ENCODE measurements at regions not wholly inside any gene's neighbourhood (a gene's known extent, or its start where the extent isn't known, plus 50 kb on each side); places are given as distances from the start of the nearest gene placed in this dataset.

- TF ChIP-seq RARB (CRISPR knock-in tag; IDR thresholded peaks at IDR 0.05) (no peak), ESRRG (CRISPR knock-in tag; IDR thresholded peaks at IDR 0.05) (no peak), GLIS3 (CRISPR knock-in tag; IDR thresholded peaks at IDR 0.05) (no peak), PPARA (CRISPR knock-in tag; IDR thresholded peaks at IDR 0.05; ENCODE audit: borderline replicate concordance) (no peak), ZC3H10 (CRISPR knock-in tag; IDR thresholded peaks at IDR 0.05) (no peak), TOX (CRISPR knock-in tag; IDR thresholded peaks at IDR 0.05; ENCODE audit: borderline replicate concordance) (no peak), CSDC2 (CRISPR knock-in tag; IDR thresholded peaks at IDR 0.05) (no peak), ZNF70 (CRISPR knock-in tag; IDR thresholded peaks at IDR 0.05) (no peak), ZNF565 (CRISPR knock-in tag; conservative IDR thresholded peaks at IDR 0.05; ENCODE audit: low read depth) (no peak), ZFP3 (CRISPR knock-in tag; IDR thresholded peaks at IDR 0.05) (no peak), TSHZ2 (CRISPR knock-in tag; IDR thresholded peaks at IDR 0.05) (no peak)
- ATAC-seq: no peak
Observed at GRCh38 chr15:29922191-29922590, 99.9 kb upstream of the TJP1 start.

GRCh38 chr15:29921130-29921601 is 98.9 kb upstream of the TJP1 start:
- TF ChIP-seq RARB (CRISPR knock-in tag; IDR thresholded peaks at IDR 0.05) (no peak), CREB5 (CRISPR knock-in tag; IDR thresholded peaks at IDR 0.05; ENCODE audit: low read depth) (no peak), ZNF8 (CRISPR knock-in tag; IDR thresholded peaks at IDR 0.05) (no peak), ZFP3 (CRISPR knock-in tag; IDR thresholded peaks at IDR 0.05) (no peak), ZFP30 (CRISPR knock-in tag; IDR thresholded peaks at IDR 0.05) (no peak), ZC3H10 (CRISPR knock-in tag; IDR thresholded peaks at IDR 0.05) (no peak), ISL1 (CRISPR knock-in tag; IDR thresholded peaks at IDR 0.05) (no peak), CSRNP3 (CRISPR knock-in tag; IDR thresholded peaks at IDR 0.05) (no peak), POU6F1 (CRISPR knock-in tag; IDR thresholded peaks at IDR 0.05; ENCODE audit: borderline replicate concordance, low read depth) (no peak), BACH2 (CRISPR knock-in tag; IDR thresholded peaks at IDR 0.05; ENCODE audit: borderline replicate concordance) (no peak), PATZ1 (CRISPR knock-in tag; IDR thresholded peaks at IDR 0.05; ENCODE audit: borderline replicate concordance) (no peak), TCF4 (CRISPR knock-in tag; IDR thresholded peaks at IDR 0.05; ENCODE audit: borderline replicate concordance) (no peak), SNAI2 (CRISPR knock-in tag; IDR thresholded peaks at IDR 0.05) (no peak), ESRRG (CRISPR knock-in tag; IDR thresholded peaks at IDR 0.05) (no peak), CSDC2 (CRISPR knock-in tag; IDR thresholded peaks at IDR 0.05) (no peak), TOX (CRISPR knock-in tag; IDR thresholded peaks at IDR 0.05; ENCODE audit: borderline replicate concordance) (no peak), ZNF70 (CRISPR knock-in tag; IDR thresholded peaks at IDR 0.05) (no peak), OSR1 (CRISPR knock-in tag; IDR thresholded peaks at IDR 0.05) (no peak), ARNTL (CRISPR knock-in tag; IDR thresholded peaks at IDR 0.05; ENCODE audit: borderline replicate concordance, low read depth) (no peak), ZNF565 (CRISPR knock-in tag; conservative IDR thresholded peaks at IDR 0.05; ENCODE audit: low read depth) (no peak)
- ATAC-seq: no peak
